Activated naive CD8-positive, alpha-beta T cell (primary cell): ENCODE measurements at regions not wholly inside any gene's neighbourhood (a gene's known extent, or its start where the extent isn't known, plus 50 kb on each side); places are given as distances from the start of the nearest gene placed in this dataset.
"Not testable (repeated sequence)": the region's sequence is repeated elsewhere in the genome, so short reads cannot be mapped to it uniquely, and the experiment has no call there.

ENCODE experiments used
- H3K27ac Mint-ChIP-seq: one replicate; pipeline ENCODE4 v1.8.0; 2021; ENCODE audit warnings: mixed read lengths
- H3K27me3 Mint-ChIP-seq: one replicate; pipeline ENCODE4 v1.8.0; 2021; ENCODE audit warnings: mixed read lengths
- H3K36me3 Mint-ChIP-seq: one replicate; pipeline ENCODE4 v1.8.0; 2021; ENCODE audit warnings: mixed read lengths
- H3K4me1 Mint-ChIP-seq: one replicate; pipeline ENCODE4 v1.8.0; 2021; ENCODE audit warnings: low read depth, mixed read lengths
- H3K4me3 Mint-ChIP-seq: one replicate; pipeline ENCODE4 v1.8.0; 2021; ENCODE audit warnings: mild to moderate bottlenecking, mixed read lengths
- H3K9me3 Mint-ChIP-seq: one replicate; pipeline ENCODE4 v1.8.0; 2021; ENCODE audit warnings: low read depth, mixed read lengths

DNA sequence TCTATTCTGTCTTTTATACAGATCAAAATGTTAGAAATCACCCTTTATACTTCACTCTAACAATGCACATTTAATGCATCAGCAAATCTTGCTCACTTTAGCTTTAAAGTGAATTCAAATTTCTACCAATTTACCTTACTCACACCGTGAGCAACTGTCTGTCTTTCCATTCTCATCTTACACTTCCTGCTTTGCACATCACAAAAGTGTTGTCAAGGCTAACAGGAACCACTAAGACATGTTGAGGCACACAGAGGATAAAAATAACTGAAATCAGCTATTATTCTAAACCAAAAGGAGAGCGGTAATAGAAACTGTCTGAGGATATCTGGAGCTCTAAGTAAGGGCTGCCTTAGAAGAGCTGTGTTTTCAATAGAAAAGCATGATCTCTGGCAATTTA lies 519.9 kb downstream of the ZBBX start:
- H3K4me1 Mint-ChIP-seq: no peaks in the 10 kb centered on the region
- H3K36me3 Mint-ChIP-seq: no peaks in the 10 kb centered on the region
- no peak overlapping the region for H3K4me3 Mint-ChIP-seq
- no peak overlapping the region for H3K27ac Mint-ChIP-seq
- H3K9me3 Mint-ChIP-seq: peaks cover 6% of the 10 kb centered on the region
- no peaks in the 10 kb centered on the region for H3K27me3 Mint-ChIP-seq

DNA sequence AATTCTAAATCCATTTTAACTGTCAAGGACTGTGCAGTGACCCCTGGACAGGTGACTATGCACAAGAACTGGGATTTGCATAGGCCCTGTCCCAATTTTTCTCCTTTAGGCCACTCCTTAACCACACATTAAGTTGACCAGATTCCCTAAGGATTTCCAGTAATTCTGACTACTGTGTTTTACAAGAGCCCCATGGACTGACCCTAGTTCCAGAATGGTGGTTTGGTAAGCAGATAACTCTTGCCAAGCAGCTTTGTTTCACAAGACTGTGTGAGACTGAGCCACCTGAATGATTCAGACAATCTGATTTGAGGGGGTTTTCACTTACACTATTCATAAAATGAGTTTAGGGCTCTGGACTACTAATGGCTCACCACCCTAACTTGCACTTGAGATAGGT lies 535.8 kb downstream of the ZBBX start:
- no peak overlapping the region for H3K4me3 Mint-ChIP-seq
- peaks cover 10% of the 10 kb centered on the region for H3K9me3 Mint-ChIP-seq
- H3K4me1 Mint-ChIP-seq: no peaks in the 10 kb centered on the region
- H3K36me3 Mint-ChIP-seq: no peaks in the 10 kb centered on the region
- H3K27ac Mint-ChIP-seq: no peak overlapping the region
- H3K27me3 Mint-ChIP-seq: no peaks in the 10 kb centered on the region

GRCh38 chr3:166842784-166843183 lies 537.3 kb downstream of the ZBBX start:
- H3K4me1 Mint-ChIP-seq, H3K9me3 Mint-ChIP-seq, H3K27ac Mint-ChIP-seq, H3K4me3 Mint-ChIP-seq, H3K27me3 Mint-ChIP-seq, H3K36me3 Mint-ChIP-seq: not testable (repeated sequence)

GRCh38 chr3:166837535-166837934 lies 542.6 kb downstream of the ZBBX start:
- H3K27ac Mint-ChIP-seq: no peak overlapping the region
- H3K27me3 Mint-ChIP-seq: no peaks in the 10 kb centered on the region
- H3K9me3 Mint-ChIP-seq: peaks cover 9% of the 10 kb centered on the region
- H3K4me3 Mint-ChIP-seq: no peak overlapping the region
- no peaks in the 10 kb centered on the region for H3K4me1 Mint-ChIP-seq
- no peaks in the 10 kb centered on the region for H3K36me3 Mint-ChIP-seq

DNA sequence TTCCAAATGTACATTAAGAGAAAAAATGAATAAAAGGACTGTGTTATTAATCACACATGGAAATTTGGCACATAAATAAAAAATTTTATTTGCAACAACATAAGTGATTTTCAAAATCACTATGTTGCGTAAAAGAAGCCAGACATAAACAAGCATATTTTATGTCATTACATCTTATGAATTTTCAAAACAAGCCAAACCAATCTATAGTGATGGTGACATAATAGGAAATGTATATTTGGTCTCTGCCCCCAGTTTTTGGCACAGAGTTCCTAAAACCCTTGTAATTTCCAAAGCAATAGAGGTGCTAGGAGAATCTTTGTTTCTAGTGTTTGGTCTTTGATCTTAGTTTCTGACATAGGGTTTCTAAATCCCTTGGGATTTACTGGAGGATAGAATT lies 543.3 kb downstream of the ZBBX start:
- Mint-ChIP-seq H3K9me3 (peaks cover 9% of the 10 kb centered on the region), H3K27ac (no peak overlapping the region), H3K36me3 (no peaks in the 10 kb centered on the region), H3K27me3 (no peaks in the 10 kb centered on the region), H3K4me1 (no peaks in the 10 kb centered on the region), H3K4me3 (no peak overlapping the region)

- H3K4me3 Mint-ChIP-seq: no peak overlapping the region
Observed at GRCh38 chr3:166829896-166830295, 550.2 kb downstream of the ZBBX start.

GRCh38 chr3:166818464-166818863 lies 561.6 kb downstream of the ZBBX start:
- H3K4me1 Mint-ChIP-seq: no peaks in the 10 kb centered on the region
- no peak overlapping the region for H3K4me3 Mint-ChIP-seq
- no peaks in the 10 kb centered on the region for H3K36me3 Mint-ChIP-seq
- H3K27me3 Mint-ChIP-seq: no peaks in the 10 kb centered on the region
- peaks cover 6% of the 10 kb centered on the region for H3K9me3 Mint-ChIP-seq
- H3K27ac Mint-ChIP-seq: no peak overlapping the region

More at GRCh38 chr3:166829896-166830295, 550.2 kb downstream of the ZBBX start:
- Mint-ChIP-seq H3K9me3 (peaks cover 7% of the 10 kb centered on the region), H3K27ac (no peak overlapping the region), H3K27me3 (no peaks in the 10 kb centered on the region), H3K36me3 (no peaks in the 10 kb centered on the region), H3K4me1 (no peaks in the 10 kb centered on the region)

DNA sequence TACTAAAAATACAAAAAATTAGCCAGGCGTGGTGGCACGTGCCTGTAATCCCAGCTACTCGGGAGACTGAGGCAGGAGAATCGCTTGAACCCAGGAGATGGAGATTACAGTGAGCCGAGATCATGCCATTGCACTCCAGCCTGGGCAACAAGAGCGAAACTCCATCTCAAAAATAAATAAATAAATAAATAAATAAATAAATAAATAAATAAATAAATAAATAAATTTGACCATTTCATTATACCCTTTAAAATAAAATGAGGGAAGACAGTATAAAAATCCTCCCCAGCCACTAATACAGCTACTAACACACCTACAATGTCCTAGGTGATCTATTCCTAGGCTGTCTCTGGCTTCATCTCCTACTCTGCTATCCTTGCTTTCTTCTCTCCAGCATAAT lies 562.8 kb downstream of the ZBBX start:
- H3K9me3 Mint-ChIP-seq, H3K4me3 Mint-ChIP-seq, H3K36me3 Mint-ChIP-seq, H3K27ac Mint-ChIP-seq, H3K4me1 Mint-ChIP-seq, H3K27me3 Mint-ChIP-seq: not testable (repeated sequence)

GRCh38 chr3:166810741-166811445 lies 569.2 kb downstream of the ZBBX start:
- Mint-ChIP-seq H3K27me3 (no peaks in the 10 kb centered on the region), H3K9me3 (peaks cover 15% of the 10 kb centered on the region), H3K4me3 (no peak overlapping the region), H3K36me3 (no peaks in the 10 kb centered on the region), H3K4me1 (no peaks in the 10 kb centered on the region), H3K27ac (no peak overlapping the region)

GRCh38 chr3:166809520-166809919 lies 570.6 kb downstream of the ZBBX start:
- no peaks in the 10 kb centered on the region for H3K27me3 Mint-ChIP-seq

GRCh38 chr3:166788936-166789335 lies 591.2 kb downstream of the ZBBX start:
- Mint-ChIP-seq H3K27me3 (no peaks in the 10 kb centered on the region), H3K9me3 (no peaks in the 10 kb centered on the region), H3K27ac (no peak overlapping the region), H3K36me3 (no peaks in the 10 kb centered on the region), H3K4me3 (no peak overlapping the region), H3K4me1 (no peaks in the 10 kb centered on the region)

More at GRCh38 chr3:166809520-166809919, 570.6 kb downstream of the ZBBX start:
- no peaks in the 10 kb centered on the region for H3K36me3 Mint-ChIP-seq
- peaks cover 9% of the 10 kb centered on the region for H3K9me3 Mint-ChIP-seq
- H3K4me1 Mint-ChIP-seq: no peaks in the 10 kb centered on the region
- no peak overlapping the region for H3K27ac Mint-ChIP-seq
- no peak overlapping the region for H3K4me3 Mint-ChIP-seq

GRCh38 chr3:166785876-166786275 lies 594.2 kb downstream of the ZBBX start:
- Mint-ChIP-seq H3K4me3 (no peak overlapping the region), H3K4me1 (no peaks in the 10 kb centered on the region), H3K27ac (no peak overlapping the region), H3K9me3 (peaks cover 3% of the 10 kb centered on the region), H3K27me3 (no peaks in the 10 kb centered on the region), H3K36me3 (no peaks in the 10 kb centered on the region)

DNA sequence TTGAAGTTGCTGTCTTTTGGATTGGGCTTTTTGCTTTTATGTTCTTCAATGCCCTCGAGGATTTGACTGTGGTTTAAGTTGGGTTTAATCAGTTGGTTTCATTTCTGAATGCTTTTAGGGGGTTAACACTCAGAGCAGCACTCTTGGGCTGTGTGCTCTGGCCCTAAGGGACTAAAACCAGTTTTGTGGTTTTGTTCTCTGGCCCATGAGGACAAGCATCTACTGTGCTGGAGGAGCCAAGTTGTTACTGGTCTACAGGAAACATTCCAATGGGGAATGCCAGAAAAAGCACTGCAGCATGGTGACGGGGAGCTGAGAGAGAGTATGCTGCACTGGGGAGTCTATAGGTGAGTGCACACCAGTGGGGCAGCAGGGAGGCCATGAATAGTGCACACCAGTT lies 596.9 kb downstream of the ZBBX start:
- Mint-ChIP-seq H3K4me1 (no peaks in the 10 kb centered on the region), H3K27me3 (no peaks in the 10 kb centered on the region), H3K27ac (no peak overlapping the region), H3K36me3 (no peaks in the 10 kb centered on the region), H3K4me3 (no peak overlapping the region), H3K9me3 (peaks cover 4% of the 10 kb centered on the region)

- Mint-ChIP-seq H3K4me1 (no peaks in the 10 kb centered on the region), H3K9me3 (peaks cover 17% of the 10 kb centered on the region), H3K4me3 (no peak overlapping the region), H3K27ac (no peak overlapping the region), H3K27me3 (no peaks in the 10 kb centered on the region), H3K36me3 (no peaks in the 10 kb centered on the region)
Observed at GRCh38 chr3:166764698-166765318, 615.3 kb downstream of the ZBBX start.

- Mint-ChIP-seq H3K4me1 (no peaks in the 10 kb centered on the region), H3K27me3 (no peaks in the 10 kb centered on the region), H3K27ac (no peak overlapping the region), H3K36me3 (no peaks in the 10 kb centered on the region), H3K4me3 (no peak overlapping the region), H3K9me3 (peaks cover 15% of the 10 kb centered on the region)
Observed at GRCh38 chr3:166759736-166760513, 620.2 kb downstream of the ZBBX start.
